HEK293T (cell line): ENCODE measurements at regions not wholly inside any gene's neighbourhood (a gene's known extent, or its start where the extent isn't known, plus 50 kb on each side); places are given as distances from the start of the nearest gene placed in this dataset.

Experiments
- CTCF ChIA-PET: fragments of 350-600 bp; formaldehyde crosslinking; extraction: SDS; loops from one replicate; lab custom pipeline; 2021; ENCODE audit warnings: antibody characterized with exemption, inconsistent platforms; lab: Yijun Ruan, JAX
- POLR2A ChIA-PET: fragments of 350-600 bp; formaldehyde crosslinking; extraction: SDS; loops from one replicate; lab custom pipeline; 2020; ENCODE audit warnings: antibody characterized with exemption, inconsistent platforms; lab: Yijun Ruan, JAX
- DNase-seq: peaks from one replicate; pipeline ENCODE4 v3.0.0; 2012; ENCODE audit warnings: mixed read lengths; ENCODE audit errors: extremely low spot score
- ARNT ChIP-seq: fragments of 450-650 bp; IDR thresholded peaks from 2 replicates; pipeline ENCODE4 v1.6.1; 2017; ENCODE audit warnings: mild to moderate bottlenecking
- BHLHE40 ChIP-seq: fragments of 450-650 bp; IDR thresholded peaks from 2 replicates; pipeline ENCODE4 v1.6.1; 2016; ENCODE audit warnings: mild to moderate bottlenecking, moderate library complexity, borderline replicate concordance
- CTBP1 ChIP-seq: fragments of 450-650 bp; IDR thresholded peaks from 2 replicates; pipeline ENCODE4 v1.6.1; 2016; ENCODE audit warnings: borderline replicate concordance
- ELF4 ChIP-seq: fragments of 450-650 bp; IDR thresholded peaks from 2 replicates; pipeline ENCODE4 v1.6.1; 2017; ENCODE audit warnings: antibody characterized with exemption
- FOXA1 ChIP-seq: fragments of 450-650 bp; IDR thresholded peaks from 2 replicates; pipeline ENCODE4 v1.6.1; 2016; ENCODE audit warnings: mild to moderate bottlenecking
- FOXK2 ChIP-seq: fragments of 450-650 bp; IDR thresholded peaks from 2 replicates; pipeline ENCODE4 v1.6.1; 2016; ENCODE audit warnings: mild to moderate bottlenecking
- FOXM1 ChIP-seq: fragments of 450-650 bp; IDR thresholded peaks from 2 replicates; pipeline ENCODE4 v1.6.1; 2017; ENCODE audit warnings: mild to moderate bottlenecking, borderline replicate concordance
- HDGF ChIP-seq: fragments of 450-650 bp; IDR thresholded peaks from 2 replicates; pipeline ENCODE4 v1.6.1; 2017; ENCODE audit warnings: antibody characterized with exemption, borderline replicate concordance
- L3MBTL2 ChIP-seq: fragments of 450-650 bp; conservative IDR thresholded peaks from 2 replicates; pipeline ENCODE4 v1.6.1; 2016; ENCODE audit warnings: mild to moderate bottlenecking
- LEF1 ChIP-seq: fragments of 450-650 bp; IDR thresholded peaks from 2 replicates; pipeline ENCODE4 v1.6.1; 2017; ENCODE audit warnings: mild to moderate bottlenecking, borderline replicate concordance
- NFRKB ChIP-seq: fragments of 450-650 bp; IDR thresholded peaks from 2 replicates; pipeline ENCODE4 v1.6.1; 2016; ENCODE audit warnings: mild to moderate bottlenecking, moderate library complexity
- SP1 ChIP-seq: fragments of 450-650 bp; IDR thresholded peaks from 2 replicates; pipeline ENCODE4 v1.6.1; 2017
- SUZ12 ChIP-seq: fragments of 450-650 bp; IDR thresholded peaks from 2 replicates; pipeline ENCODE4 v1.6.1; 2016; ENCODE audit warnings: mild to moderate bottlenecking
- TARDBP ChIP-seq: fragments of 450-650 bp; IDR thresholded peaks from 2 replicates; pipeline ENCODE4 v1.6.1; 2016
- ZNF384 ChIP-seq: fragments of 450-650 bp; IDR thresholded peaks from 2 replicates; pipeline ENCODE4 v1.6.1; 2016
- TF ChIP-seq, protein P1 (sequence below): fragments of 450-650 bp; IDR thresholded peaks from 2 replicates; pipeline ENCODE4 v1.6.1; 2016

- ChIA-PET CTCF (no interaction called here), POLR2A (no interaction called here)
- no peak for DNase-seq
- TF ChIP-seq, protein P1, sequence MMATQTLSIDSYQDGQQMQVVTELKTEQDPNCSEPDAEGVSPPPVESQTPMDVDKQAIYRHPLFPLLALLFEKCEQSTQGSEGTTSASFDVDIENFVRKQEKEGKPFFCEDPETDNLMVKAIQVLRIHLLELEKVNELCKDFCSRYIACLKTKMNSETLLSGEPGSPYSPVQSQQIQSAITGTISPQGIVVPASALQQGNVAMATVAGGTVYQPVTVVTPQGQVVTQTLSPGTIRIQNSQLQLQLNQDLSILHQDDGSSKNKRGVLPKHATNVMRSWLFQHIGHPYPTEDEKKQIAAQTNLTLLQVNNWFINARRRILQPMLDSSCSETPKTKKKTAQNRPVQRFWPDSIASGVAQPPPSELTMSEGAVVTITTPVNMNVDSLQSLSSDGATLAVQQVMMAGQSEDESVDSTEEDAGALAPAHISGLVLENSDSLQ: no peak
- TF ChIP-seq FOXK2: no peak
- TF ChIP-seq HDGF: no peak
- TF ChIP-seq LEF1: no peak
- no peak for TF ChIP-seq FOXA1
- TF ChIP-seq SP1: no peak
- TF ChIP-seq ELF4: no peak
- no peak for TF ChIP-seq SUZ12
- TF ChIP-seq ARNT: no peak
- TF ChIP-seq TARDBP: no peak
- TF ChIP-seq L3MBTL2: no peak
- TF ChIP-seq NFRKB: no peak
- TF ChIP-seq FOXM1: no peak
- no peak for TF ChIP-seq ZNF384
- no peak for TF ChIP-seq CTBP1
- TF ChIP-seq BHLHE40: no peak
Observed at GRCh38 chr7:131047651-131048304, 279.9 kb upstream of the MKLN1 start.

DNA sequence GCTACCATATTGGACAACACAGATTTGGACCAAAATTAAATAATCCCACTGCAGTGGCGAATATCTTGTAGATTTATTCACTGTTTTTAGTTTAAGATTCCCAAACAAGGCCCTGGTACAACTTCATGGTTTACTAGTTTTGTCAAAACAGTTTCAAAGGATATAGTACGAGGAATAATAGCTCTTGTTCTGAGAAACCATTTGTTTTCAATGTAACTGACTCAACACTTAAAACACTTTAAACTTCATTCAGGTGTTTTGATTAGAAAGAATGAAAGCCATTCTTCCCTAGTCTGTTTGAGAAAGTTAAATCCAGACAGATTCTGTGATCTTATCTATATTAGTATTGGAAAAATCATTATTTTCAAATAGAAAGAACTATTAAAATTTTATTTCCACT, 276.4 kb upstream of the MKLN1 start:
- no peak for DNase-seq
- CTCF ChIA-PET: no interaction called here
- no peak for TF ChIP-seq ARNT
- no peak for TF ChIP-seq NFRKB
- TF ChIP-seq FOXA1: no peak
- TF ChIP-seq, protein P1: no peak
- TF ChIP-seq HDGF: no peak
- TF ChIP-seq BHLHE40: no peak
- no peak for TF ChIP-seq CTBP1
- TF ChIP-seq SP1: no peak
- no peak for TF ChIP-seq FOXK2
- TF ChIP-seq ELF4: no peak
- no peak for TF ChIP-seq L3MBTL2
- no peak for TF ChIP-seq TARDBP
- TF ChIP-seq ZNF384: no peak
- TF ChIP-seq FOXM1: no peak
- TF ChIP-seq SUZ12: no peak
- POLR2A ChIA-PET: no interaction called here

DNA sequence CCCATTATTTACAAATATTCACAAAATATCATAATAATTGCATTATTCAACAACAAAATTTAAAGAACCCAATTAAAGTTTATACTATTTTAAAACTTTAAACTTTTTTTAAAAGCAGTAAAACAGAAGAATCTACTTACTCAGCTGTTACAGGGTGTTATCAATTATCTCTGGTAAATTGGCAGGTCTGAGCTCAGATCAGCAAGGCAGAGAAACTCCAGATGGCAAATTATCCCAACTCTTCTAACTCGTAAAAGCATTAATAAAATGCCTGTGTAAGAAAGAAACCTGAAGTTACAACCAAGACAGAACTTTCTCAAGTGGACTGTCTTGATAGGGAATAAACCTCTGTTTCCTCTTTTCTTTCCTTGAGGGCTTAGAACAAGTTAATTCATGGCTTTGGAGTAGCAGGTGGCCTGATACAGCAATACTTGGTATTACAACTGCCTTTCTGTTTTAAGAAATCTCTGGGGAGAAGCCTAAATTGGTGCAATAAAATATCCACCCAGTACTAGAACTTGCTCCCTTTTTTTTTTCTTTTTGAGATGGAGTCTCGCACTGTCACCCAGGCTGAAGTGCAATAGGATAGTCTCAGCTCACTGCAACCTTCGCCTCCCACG, 275.3 kb upstream of the MKLN1 start:
- ChIA-PET POLR2A (no interaction called here), CTCF (no interaction called here)
- TF ChIP-seq ELF4: no peak
- no peak for TF ChIP-seq FOXA1
- TF ChIP-seq ZNF384: no peak
- TF ChIP-seq SP1: no peak
- no peak for TF ChIP-seq FOXK2
- TF ChIP-seq, protein P1: no peak
- no peak for TF ChIP-seq FOXM1
- no peak for TF ChIP-seq BHLHE40
- TF ChIP-seq CTBP1: no peak
- no peak for TF ChIP-seq SUZ12
- TF ChIP-seq TARDBP: no peak
- TF ChIP-seq LEF1: no peak
- no peak for TF ChIP-seq NFRKB
- TF ChIP-seq L3MBTL2: no peak
- no peak for DNase-seq

- CTCF ChIA-PET: no interaction called here
Observed at GRCh38 chr7:131056007-131056406, 271.7 kb upstream of the MKLN1 start.

GRCh38 chr7:131057015-131057793, 270.5 kb upstream of the MKLN1 start:
- DNase-seq: no peak

More at GRCh38 chr7:131056007-131056406, 271.7 kb upstream of the MKLN1 start:
- POLR2A ChIA-PET: no interaction called here
- no peak for TF ChIP-seq ELF4
- no peak for TF ChIP-seq ZNF384
- TF ChIP-seq FOXM1: no peak
- no peak for TF ChIP-seq L3MBTL2
- TF ChIP-seq LEF1: no peak
- TF ChIP-seq ARNT: no peak
- no peak for TF ChIP-seq FOXA1
- DNase-seq: no peak

More at GRCh38 chr7:131057015-131057793, 270.5 kb upstream of the MKLN1 start:
- POLR2A ChIA-PET: no interaction called here
- CTCF ChIA-PET: interaction anchor here (0.6 to 1.2 kb wide), 3 partner anchors 9 to 48 kb away, joined by 3 to 4 read pairs (median 4); no protein-coding TSS in a partner anchor
- no peak for TF ChIP-seq ELF4
- no peak for TF ChIP-seq FOXA1
- no peak for TF ChIP-seq CTBP1
- no peak for TF ChIP-seq SUZ12
- no peak for TF ChIP-seq TARDBP
- TF ChIP-seq, protein P1: no peak
